ENCODE measurements at regions not wholly inside any gene's neighbourhood (a gene's known extent, or its start where the extent isn't known, plus 50 kb on each side); places are given as distances from the start of the nearest gene placed in this dataset.

DNA sequence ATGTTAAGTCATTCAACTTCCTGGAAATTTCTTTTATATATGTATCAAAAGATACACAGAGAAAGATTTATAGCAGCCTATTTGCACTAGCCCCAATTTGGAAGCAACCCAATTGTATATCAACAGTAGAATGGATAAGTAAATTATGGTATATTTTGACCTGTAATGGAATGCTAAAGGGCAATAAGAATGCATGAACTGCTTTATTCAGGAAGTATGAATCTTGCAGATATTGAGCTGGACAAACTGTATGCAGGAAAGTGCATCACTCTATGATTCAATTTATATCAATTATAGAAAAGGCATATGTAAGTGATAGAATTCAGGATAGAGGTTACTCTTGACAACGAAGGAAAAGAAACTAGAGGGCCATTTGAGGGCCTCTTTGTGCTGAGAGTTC is 913.1 kb upstream of the FBXO33 start:
- no peak for DNase-seq

DNA sequence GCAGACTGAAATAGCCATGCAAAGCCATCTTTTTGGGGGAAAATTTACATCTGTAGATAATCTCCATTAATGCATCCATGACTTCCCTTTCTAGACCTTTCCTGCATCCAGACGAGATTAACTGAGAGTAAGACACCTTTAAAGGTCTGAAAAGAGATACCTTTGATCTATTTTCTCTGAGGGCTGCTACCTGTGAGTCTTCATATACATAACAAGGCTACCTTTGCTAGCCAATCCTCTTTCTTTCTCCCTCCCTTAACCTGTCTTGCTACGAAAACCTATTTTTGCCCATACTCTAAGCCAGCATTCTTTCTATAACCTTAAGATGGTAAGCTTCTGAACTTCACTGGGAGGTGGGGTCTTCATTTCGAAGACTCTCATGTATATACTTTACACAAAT is 908.5 kb upstream of the FBXO33 start:
- DNase-seq = no peak

DNA sequence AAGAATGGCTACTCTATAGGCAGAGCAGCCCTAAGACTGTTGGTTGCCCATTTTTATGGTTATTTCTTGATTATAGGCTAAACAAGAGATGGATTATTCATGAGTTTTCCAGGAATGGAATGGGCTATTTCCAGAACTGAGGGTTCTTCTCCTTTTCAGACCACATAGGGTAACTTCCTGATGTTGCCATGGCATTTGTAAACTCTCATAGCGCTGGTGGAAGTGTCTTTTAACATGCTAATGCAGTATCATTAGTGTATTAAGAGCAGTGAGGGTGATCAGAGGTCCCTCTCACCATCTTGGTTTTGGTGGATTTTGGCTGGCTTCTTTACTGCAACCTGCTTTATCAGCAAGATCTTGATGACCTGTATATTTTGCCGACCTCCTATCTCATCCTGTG is 904.6 kb upstream of the FBXO33 start:
- no peak for DNase-seq

DNA sequence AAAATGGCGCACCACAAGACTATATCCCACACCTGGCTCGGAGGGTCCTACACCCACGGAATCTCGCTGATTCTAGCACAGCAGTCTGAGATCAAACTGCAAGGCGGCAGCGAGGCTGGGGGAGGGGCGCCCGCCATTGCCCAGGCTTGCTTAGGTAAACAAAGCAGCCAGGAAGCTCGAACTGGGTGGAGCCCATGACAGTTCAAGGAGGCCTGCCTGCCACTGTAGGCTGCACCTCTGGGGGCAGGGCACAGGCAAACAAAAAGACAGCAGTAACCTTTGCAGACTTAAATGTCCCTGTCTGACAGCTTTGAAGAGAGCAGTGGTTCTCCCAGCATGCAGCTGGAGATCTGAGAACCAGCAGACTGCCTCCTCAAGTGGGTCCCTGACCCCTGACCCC is 894.3 kb upstream of the FBXO33 start:
- DNase-seq = peak; percentile 34 to 73 (median 48)

DNA sequence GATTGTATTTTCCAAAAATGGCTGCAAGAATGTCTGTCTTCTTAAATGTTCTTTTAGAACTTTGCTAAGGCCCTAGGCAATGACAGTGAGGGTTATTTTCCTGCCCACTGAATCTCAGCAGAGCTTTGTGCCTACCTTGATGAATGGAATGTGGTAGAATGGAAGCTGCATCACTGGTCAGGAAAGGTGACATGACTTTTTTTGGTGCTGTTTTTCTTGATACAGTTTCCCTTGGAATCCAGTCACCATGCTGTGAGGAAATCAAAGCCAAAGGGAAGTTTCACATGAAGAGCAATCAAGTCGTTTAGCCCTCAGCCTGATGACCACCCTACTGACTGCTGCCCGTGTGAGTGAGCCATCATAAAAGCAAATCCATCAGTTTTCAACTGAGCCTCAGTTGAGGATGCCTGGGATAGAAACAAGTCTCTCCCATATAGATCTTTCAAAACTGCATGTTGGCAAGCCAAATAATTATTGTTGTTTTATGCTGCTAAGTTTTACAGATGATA is 886.0 kb upstream of the FBXO33 start:
- no peak for DNase-seq

DNA sequence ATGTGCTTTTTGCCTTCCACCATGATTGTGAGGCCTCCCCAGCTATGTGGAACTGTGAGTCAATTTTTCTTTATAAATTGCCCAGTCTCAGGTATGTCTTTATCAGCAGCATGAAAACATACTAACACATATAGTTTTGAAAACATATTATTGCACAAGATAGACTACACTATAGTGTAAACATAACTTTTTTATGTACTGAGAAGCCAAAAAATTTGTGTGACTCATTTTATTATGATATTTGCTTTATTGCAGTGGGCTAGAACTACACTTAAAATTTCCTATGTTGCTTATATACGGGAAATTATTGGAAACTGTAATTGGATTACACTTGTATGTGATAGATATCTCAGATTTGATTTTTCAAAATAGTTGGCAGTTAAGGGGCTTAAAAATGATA is 885.5 kb upstream of the FBXO33 start:
- DNase-seq = no peak

DNA sequence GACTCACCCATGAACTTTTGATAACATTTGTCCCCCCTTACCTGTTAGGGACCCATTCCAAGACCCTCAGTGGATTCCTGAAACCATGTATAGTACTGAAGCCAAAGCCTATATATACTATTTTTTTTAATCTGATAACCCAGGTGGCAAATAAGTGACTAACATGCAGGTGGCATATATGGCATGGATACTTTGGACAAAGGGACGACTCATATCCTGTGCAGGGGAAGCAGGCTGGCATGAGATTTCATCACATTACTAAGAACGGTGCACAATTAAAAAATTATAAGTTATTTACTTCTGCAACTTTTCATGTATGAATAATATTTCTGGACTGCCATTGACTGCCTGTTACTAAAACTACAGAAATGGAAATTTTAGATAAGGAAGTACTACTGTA is 880.1 kb upstream of the FBXO33 start:
- no peak for DNase-seq

DNA sequence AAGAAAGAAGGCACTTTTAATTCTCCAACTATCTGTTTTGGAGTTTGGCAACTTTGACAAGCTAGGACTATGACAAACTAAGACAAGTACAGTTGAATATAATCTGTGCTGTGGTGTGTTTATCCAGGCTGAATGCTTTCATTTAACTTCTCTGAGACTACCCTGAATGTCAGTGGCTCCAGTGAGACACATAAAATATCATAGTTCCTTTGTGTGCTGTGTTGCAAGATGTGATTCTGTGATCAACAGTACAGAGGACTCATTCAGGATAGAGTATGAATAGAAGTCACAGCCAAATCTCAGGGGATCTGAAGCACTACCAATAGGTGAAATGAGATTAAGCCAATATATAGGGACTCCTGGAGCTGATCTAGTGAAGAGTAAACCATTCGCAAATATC is 876.9 kb upstream of the FBXO33 start:
- no peak for DNase-seq

DNA sequence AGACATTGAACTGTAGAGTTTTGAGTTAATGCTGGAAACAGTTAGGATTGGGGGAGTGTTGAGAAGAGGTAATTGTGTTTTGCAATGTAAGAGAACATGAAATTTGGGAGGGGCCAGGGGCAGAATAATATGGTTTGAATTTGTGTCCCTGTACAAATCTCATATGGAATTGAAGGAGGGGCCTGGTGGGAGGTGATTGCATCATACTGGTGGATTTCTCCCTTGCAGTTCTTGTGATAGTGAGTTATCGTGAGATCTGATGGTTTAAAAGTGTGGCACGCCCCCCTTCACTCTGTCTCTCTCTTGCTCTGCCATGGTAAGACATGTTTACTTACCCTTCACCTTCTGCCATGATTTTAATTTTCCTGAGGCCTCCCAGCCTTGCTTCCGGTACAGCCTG is 876.0 kb upstream of the FBXO33 start:
- no peak for DNase-seq

DNA sequence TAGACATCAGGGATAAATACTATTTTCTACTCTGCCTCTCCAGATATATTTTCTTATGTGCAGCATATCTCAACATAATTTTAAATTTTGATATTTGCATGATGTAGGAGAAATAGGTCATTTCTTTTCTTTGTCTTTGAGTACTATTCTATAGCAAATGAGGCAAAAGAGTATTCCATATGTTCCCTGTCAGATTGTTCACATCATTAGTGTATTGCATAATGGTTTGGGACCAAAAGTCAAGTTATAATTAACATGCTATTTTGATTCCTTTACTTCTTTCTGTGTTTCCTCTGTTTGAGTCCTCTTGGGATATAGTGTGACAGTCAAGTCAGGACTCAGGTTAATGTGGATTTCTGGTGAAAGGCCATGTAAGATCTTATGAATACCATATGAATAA is 864.6 kb upstream of the FBXO33 start:
- no peak for DNase-seq

DNA sequence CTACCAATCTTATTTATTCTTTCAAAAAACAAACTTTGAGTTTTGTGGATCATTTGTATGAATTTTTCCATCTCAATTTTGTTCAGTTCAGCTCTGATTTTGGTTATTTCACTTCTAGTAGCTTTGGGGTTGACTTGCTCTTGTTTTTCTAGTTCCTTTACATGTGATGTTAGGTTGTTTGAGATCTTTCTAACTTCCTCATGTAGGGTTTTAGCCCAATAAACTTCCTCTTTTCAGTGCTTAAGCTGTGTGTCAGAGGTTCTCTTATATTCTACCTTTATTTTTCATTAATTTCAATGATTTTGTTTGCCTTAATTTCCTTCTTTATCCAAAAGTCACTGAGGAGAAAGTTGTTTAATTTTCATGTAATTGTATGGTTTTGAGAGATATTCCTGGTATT is 860.4 kb upstream of the FBXO33 start:
- no peak for DNase-seq

DNA sequence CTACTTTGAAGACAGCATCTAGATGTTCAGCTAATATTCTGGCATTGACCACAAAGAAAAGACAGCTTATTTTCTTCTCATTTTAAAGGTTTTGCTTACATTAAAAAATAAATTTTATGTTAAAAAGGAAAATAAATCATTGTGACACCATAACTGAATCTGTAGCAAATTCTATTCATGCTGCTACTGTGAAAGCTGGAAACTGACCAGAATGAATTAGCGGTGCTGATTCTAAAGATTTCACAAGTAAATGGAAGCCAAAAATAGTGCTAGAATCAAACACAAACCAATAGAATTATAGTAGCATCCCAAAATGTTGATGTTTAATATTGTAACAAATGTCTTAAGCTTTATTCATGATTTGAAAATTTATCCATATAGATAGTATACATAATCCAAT is 850.0 kb upstream of the FBXO33 start:
- no peak for DNase-seq

DNA sequence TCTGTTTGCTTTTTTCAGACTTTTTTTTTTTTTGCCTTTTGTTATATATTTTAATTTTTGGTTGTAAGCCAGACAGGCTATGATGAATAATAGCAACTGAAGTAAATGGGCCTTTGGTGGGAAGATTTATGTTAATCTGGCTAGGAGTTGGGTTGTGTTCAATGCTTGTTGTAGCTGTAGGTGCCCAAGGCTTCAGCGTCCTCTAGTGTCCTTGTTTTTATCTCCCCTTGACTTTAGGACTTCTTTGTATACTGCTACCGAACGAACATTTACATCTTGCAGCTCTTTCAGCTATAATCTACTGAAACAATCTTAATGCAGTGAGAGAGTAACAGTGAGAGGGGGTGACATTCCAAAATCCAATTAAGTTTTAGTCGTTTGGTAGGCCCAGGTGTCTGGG is 848.4 kb upstream of the FBXO33 start:
- DNase-seq = no peak

DNA sequence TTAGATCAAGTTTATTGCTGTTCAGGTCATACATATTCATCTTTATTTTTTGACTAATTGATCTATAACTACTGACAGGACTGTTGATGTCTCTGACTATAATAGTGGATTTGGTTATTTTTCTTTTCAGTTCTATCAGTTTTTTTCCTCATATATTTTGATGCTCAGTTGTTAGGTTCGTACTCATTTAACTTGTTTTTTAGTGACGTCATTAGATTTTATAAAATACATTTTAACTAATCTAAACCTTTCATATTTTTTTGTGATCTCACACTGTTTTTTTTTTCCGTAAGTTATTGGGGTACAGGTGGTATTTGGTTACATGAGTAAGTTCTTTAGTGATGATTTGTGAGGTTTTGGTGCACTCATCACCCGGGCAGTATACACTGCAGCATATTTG is 841.2 kb upstream of the FBXO33 start:
- DNase-seq = no peak

DNA sequence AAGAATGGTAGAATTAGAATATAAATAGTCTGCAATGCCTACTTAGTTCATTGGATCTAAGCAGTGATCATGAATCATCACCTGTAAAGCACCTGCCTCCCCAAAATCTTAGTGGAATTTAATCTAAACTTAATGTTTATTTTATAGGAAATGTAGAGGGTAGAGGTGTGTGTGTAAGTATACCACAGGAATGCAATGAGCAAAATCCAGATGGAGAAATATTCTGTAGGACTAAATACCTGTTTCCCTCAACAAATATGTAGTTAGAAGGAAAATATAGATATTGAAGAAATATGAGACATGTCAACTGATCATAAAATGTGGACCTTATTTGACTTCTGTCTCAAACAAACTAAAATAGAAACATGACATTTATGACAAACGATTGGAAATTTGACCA is 839.2 kb upstream of the FBXO33 start:
- DNase-seq = no peak

DNA sequence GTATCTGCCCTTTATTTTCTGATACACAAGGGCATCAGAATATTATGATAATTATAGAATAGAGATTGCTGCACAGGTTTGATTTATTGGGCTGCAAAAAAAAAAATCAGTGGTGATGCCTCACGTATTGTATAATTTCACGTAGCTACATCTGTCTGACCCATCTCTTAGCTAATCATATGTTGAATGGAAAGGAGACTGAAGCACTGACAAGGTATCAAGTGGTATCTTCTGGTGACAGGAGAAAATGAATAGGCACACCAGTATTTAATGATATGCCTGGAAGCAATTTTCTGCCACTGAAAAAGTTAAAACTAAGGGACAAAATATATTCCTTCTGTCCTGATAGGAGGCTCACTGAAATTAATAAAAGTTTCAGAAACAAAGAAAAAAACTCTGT is 837.2 kb upstream of the FBXO33 start:
- peak in 2 of 3 experiments; percentile 30 to 82 for DNase-seq

DNA sequence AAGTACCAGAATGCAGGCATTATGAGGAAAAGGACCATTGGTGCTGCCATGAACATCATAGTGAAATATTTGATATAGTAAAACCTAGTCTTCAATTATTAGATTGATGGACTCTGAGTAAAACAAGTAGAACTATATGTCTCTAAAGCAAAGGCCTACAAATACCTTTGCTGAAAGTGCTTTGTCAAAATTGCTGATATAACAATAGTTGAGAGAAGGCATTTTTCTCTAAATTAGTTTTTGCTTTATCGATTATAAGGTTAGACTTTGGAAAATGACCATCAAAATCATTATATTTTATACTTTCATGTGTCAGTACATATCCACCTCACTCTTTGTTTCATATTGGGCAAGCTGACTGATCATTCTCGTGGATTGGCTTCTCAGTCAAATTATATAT is 836.0 kb upstream of the FBXO33 start:
- DNase-seq = no peak

DNA sequence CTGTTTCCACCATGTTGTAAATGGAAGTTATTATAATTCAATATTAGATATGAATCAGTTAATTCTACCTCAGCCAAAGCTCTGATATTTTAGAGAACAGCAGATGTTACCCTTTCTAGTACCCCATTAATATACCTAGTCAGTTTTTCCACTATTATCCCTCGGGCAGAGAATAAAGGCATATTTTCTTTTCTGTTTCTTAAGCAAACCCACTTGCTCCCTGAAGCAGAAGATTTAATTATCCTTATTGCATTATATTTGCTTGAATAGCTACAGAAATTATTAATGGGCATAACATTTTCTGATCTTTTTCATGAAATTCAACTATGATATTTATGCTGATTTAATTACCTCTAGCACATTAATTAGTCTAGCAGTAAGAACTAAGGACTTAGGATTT is 832.9 kb upstream of the FBXO33 start:
- DNase-seq = no peak

DNA sequence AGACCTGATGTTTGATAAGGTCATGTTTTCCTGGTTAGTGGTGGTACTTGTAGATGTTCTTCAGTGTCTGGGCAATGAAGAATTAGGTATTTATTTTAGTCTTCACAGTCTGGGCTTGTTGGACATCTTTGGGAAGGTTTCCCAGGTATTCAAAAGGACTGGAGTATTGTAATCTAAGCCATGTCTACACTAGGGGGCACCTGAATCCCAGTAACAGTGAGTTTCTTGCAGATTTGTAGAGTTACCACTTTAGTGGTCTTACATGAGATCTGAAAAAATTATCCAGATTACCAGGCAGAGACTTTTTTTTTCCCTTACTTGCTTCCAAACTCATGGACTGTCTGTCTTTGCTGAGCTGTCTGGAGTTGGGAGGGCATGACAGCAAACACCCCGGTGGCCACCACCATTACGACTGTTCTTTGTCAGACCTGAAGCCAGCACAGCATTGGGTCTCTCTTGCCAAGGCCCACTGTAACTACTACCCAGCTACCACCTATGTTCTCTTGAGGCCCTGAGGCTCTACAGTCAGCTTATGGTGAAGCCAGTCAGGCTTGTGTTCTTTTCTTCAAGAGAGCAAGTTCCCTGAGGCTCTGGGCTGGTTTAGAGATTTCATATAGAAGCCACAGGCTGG is 820.7 kb upstream of the FBXO33 start:
- peak in 2 of 3 experiments; percentile 3 to 48 for DNase-seq

DNA sequence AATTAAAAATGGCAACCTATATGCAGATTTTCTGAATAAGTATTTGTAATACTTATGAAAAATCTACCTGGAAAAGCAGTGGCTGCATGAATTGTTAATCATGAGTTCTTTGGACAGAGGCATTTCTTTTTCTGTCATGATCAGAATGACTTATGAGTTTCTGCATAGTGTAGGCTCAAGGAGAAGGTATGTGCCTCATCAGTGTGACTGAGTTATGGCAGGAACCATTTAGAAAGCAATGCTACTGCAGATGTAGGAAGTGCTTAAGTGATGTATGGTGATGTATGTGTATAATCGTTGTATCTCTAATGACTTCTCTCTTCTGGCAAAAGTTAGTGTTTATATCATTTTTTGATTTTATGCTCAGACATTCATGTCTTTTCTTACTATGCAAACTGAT is 816.4 kb upstream of the FBXO33 start:
- DNase-seq = peak in 1 of 3 experiments; percentile 9

DNA sequence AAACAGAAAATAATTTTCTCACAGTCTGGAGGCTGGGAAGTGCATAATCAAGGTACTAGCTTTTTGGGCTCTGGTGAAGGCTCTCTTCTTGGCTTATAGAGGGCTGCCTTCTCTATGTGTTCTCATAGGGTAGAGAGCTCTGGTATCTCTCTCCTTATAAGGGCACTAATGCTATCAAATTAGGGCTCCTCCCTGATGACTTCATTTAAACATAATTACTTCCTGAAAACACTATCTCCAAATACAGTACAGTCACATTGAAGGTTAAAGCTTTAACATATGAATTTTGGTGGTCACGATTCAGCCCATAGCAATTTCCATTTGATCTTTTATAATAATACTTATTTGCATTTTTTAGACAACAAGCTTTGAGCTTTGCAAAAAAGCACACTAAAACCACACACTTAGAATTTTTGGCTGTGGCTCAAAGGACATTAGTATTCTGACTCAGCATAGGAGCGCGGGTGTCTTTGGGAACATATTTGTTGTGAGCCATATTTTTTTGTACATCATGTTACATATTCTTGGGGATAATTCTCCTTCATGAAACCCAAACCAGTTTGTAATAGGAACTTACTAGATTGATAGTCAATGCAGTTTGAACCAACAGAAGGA is 808.1 kb upstream of the FBXO33 start:
- DNase-seq = no peak

DNA sequence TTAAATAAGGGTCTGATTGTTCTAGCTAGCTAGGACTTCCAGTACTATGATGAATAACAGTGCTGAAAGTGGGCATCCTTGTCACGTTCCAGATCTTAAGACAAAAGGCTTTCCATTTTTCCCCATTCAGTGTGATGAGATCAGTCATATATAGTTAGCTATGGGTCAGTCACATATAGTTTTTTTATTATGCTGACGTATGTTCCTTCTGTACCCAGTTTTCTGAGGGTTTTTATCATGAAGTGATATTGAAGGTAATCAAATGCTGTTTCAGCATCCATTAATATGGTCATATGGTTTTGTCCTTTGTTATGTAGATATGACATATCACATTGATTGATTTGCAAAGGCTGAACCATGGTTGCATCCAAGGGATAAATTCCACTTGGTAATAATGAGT is 800.1 kb upstream of the FBXO33 start:
- no peak for DNase-seq

DNA sequence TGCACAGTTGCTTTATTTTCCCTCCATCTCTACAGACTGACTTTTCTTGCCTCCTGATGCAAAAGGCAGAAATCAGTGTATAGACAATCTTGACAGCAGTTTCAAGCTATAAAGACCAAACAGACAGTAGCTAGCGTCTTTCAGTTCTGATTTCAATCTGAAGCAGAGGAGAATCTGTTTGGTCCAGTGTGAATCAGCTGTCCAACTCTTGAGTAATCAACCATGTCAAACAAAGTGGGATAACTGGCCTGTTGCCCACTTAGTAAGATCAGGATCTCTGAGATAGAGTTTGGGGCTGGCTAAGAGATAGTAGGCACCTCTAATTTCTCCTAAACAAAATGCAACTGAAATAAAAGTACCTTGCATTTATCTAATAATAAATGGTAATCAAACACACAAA is 797.4 kb upstream of the FBXO33 start:
- no peak for DNase-seq

DNA sequence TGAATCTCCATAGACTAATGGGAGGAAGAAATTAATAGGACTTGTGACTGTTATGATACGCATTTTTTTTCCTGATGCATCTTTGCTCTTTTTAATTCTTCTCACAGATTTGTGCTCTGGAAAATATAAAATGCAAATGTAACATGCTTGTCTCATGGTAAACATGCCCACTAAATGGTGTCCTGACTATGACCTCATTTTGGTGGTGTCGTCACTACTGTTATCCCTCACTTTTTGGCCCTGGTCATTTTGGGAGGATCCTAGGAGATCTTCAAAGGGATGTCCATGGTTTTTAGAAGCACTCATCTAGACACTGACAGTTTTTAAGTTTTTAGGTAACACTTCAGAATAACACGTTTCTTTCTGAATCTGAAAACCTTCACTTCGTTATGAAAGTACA is 790.8 kb upstream of the FBXO33 start:
- no peak for DNase-seq

DNA sequence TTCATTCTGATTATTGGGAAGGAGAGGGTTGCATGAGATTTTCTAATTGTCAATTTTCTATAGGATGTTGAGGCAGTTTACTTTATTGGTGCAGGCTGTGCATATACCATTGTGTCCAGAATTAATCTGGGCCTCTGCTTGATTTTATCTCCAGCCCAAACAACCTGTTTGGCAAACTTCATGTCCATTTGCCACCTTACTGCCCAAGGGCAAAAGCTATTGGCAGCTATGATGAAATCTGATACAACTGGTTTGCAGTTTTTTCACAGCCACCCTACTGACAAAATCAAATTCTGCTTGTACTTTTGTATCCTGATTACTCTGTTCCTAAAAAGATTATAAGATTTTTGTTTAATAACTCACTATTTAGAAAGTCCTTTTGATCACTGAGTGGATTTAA is 789.2 kb upstream of the FBXO33 start:
- DNase-seq = peak in 2 of 3 experiments; percentile 8 to 73

Measured in NCI-H1417 (cell line).